Endothelial cell of umbilical vein (primary cell): ENCODE measurements at regions not wholly inside any gene's neighbourhood (a gene's known extent, or its start where the extent isn't known, plus 50 kb on each side); places are given as distances from the start of the nearest gene placed in this dataset.

ENCODE experiments used
- BruUV-seq: library from RNA; stranded (reverse); fragments of 400-500 nt; replicated peaks from 2 replicates; lab custom pipeline; 2021; lab: Mats Ljungman, UMichigan
- CTCF ChIA-PET: fragments of 300-600, 350-600 bp; sonication (Branson Sonifier 250); formaldehyde crosslinking; loops from one replicate; lab custom pipeline; 2021; ENCODE audit warnings: antibody characterized with exemption, inconsistent platforms; lab: Charles Lee
- POLR2A ChIA-PET: fragments of 300-600, 350-600 bp; sonication (Branson Sonifier 250); formaldehyde crosslinking; loops from one replicate; lab custom pipeline; 2021; ENCODE audit warnings: antibody characterized with exemption, inconsistent platforms; lab: Charles Lee
- DNase-seq: peaks from one replicate; pipeline ENCODE4 v3.0.0-alpha.2; 2011; ENCODE audit warnings: low read depth, low spot score
- FAIRE-seq: peaks from 2 replicates; lab custom pipeline; 2011; peaks lifted over from hg19 to GRCh38; lab: Jason Lieb, UNC
- H2AFZ ChIP-seq: 2 replicates; pipeline ENCODE4 v1.6.0; 2012; ENCODE audit warnings: low read depth, low read length, control low read depth, inconsistent platforms
- H3K27ac ChIP-seq: 2 replicates; pipeline ENCODE4 v1.5.1; 2011; ENCODE audit warnings: low read depth, mild to moderate bottlenecking, control low read depth, low read length, moderate library complexity; ENCODE audit not compliant: insufficient read depth
- H3K27me3 ChIP-seq, 2 experiments: 2 replicates each; pipeline versions ENCODE4 v1.6.0 to v1.6.1; 2011; ENCODE audit warnings: low read length in 2 of 2, mixed read lengths in 1 of 2; ENCODE audit not compliant: control insufficient read depth in 2 of 2, insufficient read depth in 2 of 2
- H3K36me3 ChIP-seq, 2 experiments: 2 replicates in 1 of 2; 3 replicates in 1 of 2; pipeline ENCODE4 v1.5.1; 2011; ENCODE audit warnings: low read length in 2 of 2, mild to moderate bottlenecking in 1 of 2, moderate library complexity in 1 of 2; ENCODE audit not compliant: control insufficient read depth in 2 of 2, insufficient read depth in 2 of 2; ENCODE audit errors: extremely low read depth in 1 of 2
- H3K4me1 ChIP-seq: 3 replicates; pipeline ENCODE4 v1.5.1; 2011; ENCODE audit warnings: mild to moderate bottlenecking, low read length; ENCODE audit not compliant: control insufficient read depth, insufficient read depth; ENCODE audit errors: extremely low read depth
- H3K4me2 ChIP-seq: 2 replicates; pipeline ENCODE4 v1.6.1; 2011; ENCODE audit warnings: low read length, control low read depth, mixed read lengths; ENCODE audit not compliant: insufficient read depth
- H3K4me3 ChIP-seq, 3 experiments: fragments of 200-600 bp in 1 of 3; sonication (generic), shearing (Covaris generic) in 1 of 3; replicated peaks in 1 of 3; 2 replicates each; pipeline ENCODE4 v1.5.1; 2011 to 2016; ENCODE audit warnings: control low read depth in 3 of 3, low read length in 3 of 3, mild to moderate bottlenecking in 2 of 3, inconsistent platforms in 1 of 3, low read depth in 1 of 3, moderate library complexity in 1 of 3; ENCODE audit not compliant: insufficient read depth in 1 of 3
- H3K79me2 ChIP-seq: 2 replicates; pipeline ENCODE4 v1.6.0; 2012; ENCODE audit warnings: low read length, inconsistent platforms; ENCODE audit not compliant: control insufficient read depth, insufficient read depth
- H3K9ac ChIP-seq: replicated peaks from 2 replicates; pipeline ENCODE3; 2011; ENCODE audit warnings: low read length, control low read depth; ENCODE audit not compliant: insufficient read depth; ENCODE audit errors: extremely low read depth
- H3K9me1 ChIP-seq: replicated peaks from 3 replicates; pipeline ENCODE4 v1.6.0; 2011; ENCODE audit warnings: mild to moderate bottlenecking, low read length; ENCODE audit not compliant: control insufficient read depth, insufficient read depth; ENCODE audit errors: extremely low read depth
- H3K9me3 ChIP-seq: replicated peaks from 2 replicates; pipeline ENCODE4 v1.5.1; 2012; ENCODE audit warnings: low read length, inconsistent platforms; ENCODE audit not compliant: control insufficient read depth, insufficient read depth
- H4K20me1 ChIP-seq: replicated peaks from 2 replicates; pipeline ENCODE3; 2011; ENCODE audit warnings: mild to moderate bottlenecking, low read length; ENCODE audit not compliant: control insufficient read depth, insufficient read depth; ENCODE audit errors: extremely low read depth
- EZH2 ChIP-seq: IDR thresholded peaks from 2 replicates; pipeline ENCODE4 v1.6.1; 2012; ENCODE audit warnings: borderline replicate concordance, low read depth, mild to moderate bottlenecking, moderate library complexity, low read length, inconsistent platforms; ENCODE audit not compliant: severe bottlenecking
- FOS ChIP-seq: IDR thresholded peaks from 2 replicates; pipeline ENCODE4 v1.6.1; 2011; ENCODE audit warnings: mild to moderate bottlenecking, low read length, moderate library complexity, borderline replicate concordance; ENCODE audit not compliant: insufficient read depth
- JUN ChIP-seq: IDR thresholded peaks from 2 replicates; pipeline ENCODE4 v1.6.1; 2011; ENCODE audit warnings: borderline replicate concordance, low read depth; ENCODE audit not compliant: insufficient read length, insufficient read depth
- POLR2AphosphoS5 ChIP-seq: IDR thresholded peaks from 2 replicates; pipeline ENCODE4 v1.6.1; 2012; ENCODE audit warnings: low read depth, mild to moderate bottlenecking, control low read depth, low read length, moderate library complexity; ENCODE audit not compliant: insufficient read depth
- dilution Hi-C: fragments of 300-500 bp; cut with MboI; formaldehyde crosslinking; loops from one replicate; pipeline ENCODE4 v1.15.0; 2019; ENCODE audit warnings: low sequenced_read_pairs; ENCODE audit not compliant: extremely low pct_ligation_motif_present
- intact Hi-C: fragments of 100-400 bp; cut with micrococcal nuclease; formaldehyde crosslinking; loops from one replicate; pipeline ENCODE4 v1.10.0; 2022
- TF ChIP-seq, protein P1 (sequence below): IDR thresholded peaks from 2 replicates; pipeline ENCODE4 v1.6.1; 2011; ENCODE audit not compliant: insufficient read depth, insufficient read length

DNA sequence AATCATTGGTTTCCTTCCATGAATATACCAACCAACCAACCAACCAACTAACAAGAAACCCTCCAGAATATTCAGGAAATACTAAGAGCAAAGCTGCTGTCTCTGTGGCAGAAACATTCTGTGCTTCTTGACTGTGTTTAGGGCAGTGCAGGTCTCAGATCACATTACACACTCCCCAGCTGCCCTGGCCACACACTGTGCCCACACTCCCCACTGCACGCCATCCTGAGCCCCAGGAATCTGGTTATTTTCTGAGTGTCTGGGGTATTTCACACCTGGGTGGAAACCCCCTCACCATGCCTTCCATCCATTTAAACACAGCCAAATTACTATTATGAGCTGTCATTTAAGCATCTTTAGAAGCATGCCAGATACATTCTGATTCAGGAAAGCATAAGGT is 183.7 kb upstream of the ANK3 start:
- POLR2A ChIA-PET: no interaction called here
- no peak overlapping the region for H3K9ac ChIP-seq

DNA sequence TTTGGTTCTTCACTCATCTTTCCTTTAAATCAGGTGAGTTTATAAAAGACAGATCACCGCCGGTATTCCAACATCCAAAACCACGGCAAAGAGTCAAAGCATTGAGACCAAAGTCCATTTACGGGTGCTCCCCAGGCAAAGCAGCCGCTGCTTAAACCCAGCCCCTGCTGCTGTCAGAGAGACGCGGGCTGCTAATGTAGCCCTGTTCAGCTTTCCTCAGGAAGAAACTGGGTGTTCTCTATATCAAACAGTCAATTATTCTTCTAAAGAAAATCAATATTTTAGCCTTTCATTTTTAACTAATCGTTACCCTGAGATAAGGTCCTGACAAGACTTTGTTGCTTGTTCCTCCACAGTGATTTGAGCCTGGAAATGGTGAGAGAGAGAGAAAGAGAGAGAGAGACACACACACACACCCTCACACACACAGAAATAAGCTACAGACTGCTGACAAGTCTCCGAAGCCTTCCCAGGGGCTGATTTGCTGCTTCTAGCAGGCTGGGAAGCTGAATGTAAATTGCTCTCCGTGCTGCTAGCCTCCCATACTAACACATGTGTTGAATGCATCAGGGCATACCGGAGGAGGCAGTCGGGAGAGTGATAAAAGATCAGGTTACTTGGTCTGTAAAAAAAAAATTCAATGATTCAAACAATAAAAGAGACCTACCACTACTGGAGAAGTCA is 183.0 kb upstream of the ANK3 start:
- dilution Hi-C loops (no loop called here), intact Hi-C loops (no loop called here)
- TF ChIP-seq FOS (no peak), EZH2 (peak; percentile 52), JUN (no peak)
- DNase-seq: peak; percentile 18
- peak overlapping the region in 2 of 3 experiments; percentile 17 to 27 for H3K4me3 ChIP-seq
- no peaks in the 10 kb centered on the region for H3K9me1 ChIP-seq
- H3K27ac ChIP-seq: no peak overlapping the region
- no peaks in the 10 kb centered on the region for H3K9me3 ChIP-seq
- H3K4me2 ChIP-seq: peak overlapping the region; percentile 44
- POLR2A ChIA-PET: no interaction called here
- no peak for FAIRE-seq
- CTCF ChIA-PET: interaction anchor here (1.0 kb wide), 1 partner anchor 23 kb away, joined by 3 read pairs; no protein-coding TSS in a partner anchor
- peak overlapping the region; percentile 42 for H2AFZ ChIP-seq
- BruUV-seq: no TSS peak
- H3K79me2 ChIP-seq: no peaks in the 10 kb centered on the region
- H3K27me3 ChIP-seq: peaks cover 17 to 31% of the 10 kb centered on the region in 2 experiments
- H3K9ac ChIP-seq: no peak overlapping the region
- H4K20me1 ChIP-seq: no peaks in the 10 kb centered on the region
- no peaks in the 10 kb centered on the region for H3K4me1 ChIP-seq
- no peaks in the 10 kb centered on the region for H3K36me3 ChIP-seq

More for the DNA sequence above, 183.7 kb upstream of the ANK3 start:
- CTCF ChIA-PET: interaction anchor here (0.5 to 1.0 kb wide), 2 partner anchors 22 to 1525 kb away, joined by 3 read pairs; no protein-coding TSS in a partner anchor
- H3K79me2 ChIP-seq: no peaks in the 10 kb centered on the region
- TF ChIP-seq, protein P1, sequence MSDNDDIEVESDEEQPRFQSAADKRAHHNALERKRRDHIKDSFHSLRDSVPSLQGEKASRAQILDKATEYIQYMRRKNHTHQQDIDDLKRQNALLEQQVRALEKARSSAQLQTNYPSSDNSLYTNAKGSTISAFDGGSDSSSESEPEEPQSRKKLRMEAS: no peak
- TF ChIP-seq JUN (no peak), POLR2AphosphoS5 (no peak)
- H3K4me1 ChIP-seq: no peaks in the 10 kb centered on the region
- DNase-seq (no peak), FAIRE-seq (no peak)
- H3K27ac ChIP-seq: no peak overlapping the region
- H3K36me3 ChIP-seq: no peaks in the 10 kb centered on the region
- dilution Hi-C loops (no loop called here), intact Hi-C loops (no loop called here)
- H3K27me3 ChIP-seq: peaks cover 17 to 31% of the 10 kb centered on the region in 2 experiments
- no peaks in the 10 kb centered on the region for H4K20me1 ChIP-seq
- no peak overlapping the region for H3K4me2 ChIP-seq
- BruUV-seq: no TSS peak
- no peaks in the 10 kb centered on the region for H3K9me1 ChIP-seq
- H3K4me3 ChIP-seq: no peak overlapping the region
- H2AFZ ChIP-seq: no peak overlapping the region
- H3K9me3 ChIP-seq: no peaks in the 10 kb centered on the region
